HG02938 (cell line): ENCODE measurements at regions not wholly inside any gene's neighbourhood (a gene's known extent, or its start where the extent isn't known, plus 50 kb on each side); places are given as distances from the start of the nearest gene placed in this dataset.
"Not testable (repeated sequence)": the region's sequence is repeated elsewhere in the genome, so short reads cannot be mapped to it uniquely, and the experiment has no call there.

Experiments used
- ATAC-seq: cut with Tn5 transposase; IDR thresholded peaks from one replicate; pipeline ENCODE4 v1.9.1; 2021; ENCODE audit warnings: mild to moderate bottlenecking, moderate library complexity; ENCODE audit not compliant: unreplicated experiment

- ATAC-seq: peak; percentile 99
Observed at GRCh38 chr14:99995700-99996356, 69.4 kb upstream of the EVL start.

- no peak for ATAC-seq
Observed at GRCh38 chr14:99996951-99997571, 68.2 kb upstream of the EVL start.

- not testable (repeated sequence) for ATAC-seq
Observed at GRCh38 chr14:100000398-100000797, 64.8 kb upstream of the EVL start.

- ATAC-seq: no peak
Observed at GRCh38 chr14:100004392-100004791, 60.8 kb upstream of the EVL start.

- ATAC-seq: no peak
Observed at GRCh38 chr14:100007254-100007653, 58.0 kb upstream of the EVL start.

GRCh38 chr14:100009802-100010201 is 55.4 kb upstream of the EVL start:
- ATAC-seq: not testable (repeated sequence)

- no peak for ATAC-seq
Observed at GRCh38 chr14:100010679-100011078, 54.5 kb upstream of the EVL start.

- ATAC-seq: no peak
Observed at GRCh38 chr14:100011628-100012325, 53.4 kb upstream of the EVL start.

GRCh38 chr14:100012478-100013327 is 52.5 kb upstream of the EVL start:
- ATAC-seq: no peak

GRCh38 chr14:100015251-100015655 is 50.0 kb upstream of the EVL start:
- peak; percentile 89 for ATAC-seq
